Endothelial cell of umbilical vein (primary cell): ENCODE measurements at regions not wholly inside any gene's neighbourhood (a gene's known extent, or its start where the extent isn't known, plus 50 kb on each side); places are given as distances from the start of the nearest gene placed in this dataset.

Source experiments
- BruUV-seq: library from RNA; stranded (reverse); fragments of 400-500 nt; replicated peaks from 2 replicates; lab custom pipeline; 2021; lab: Mats Ljungman, UMichigan
- CTCF ChIA-PET: fragments of 300-600, 350-600 bp; sonication (Branson Sonifier 250); formaldehyde crosslinking; loops from one replicate; lab custom pipeline; 2021; ENCODE audit warnings: antibody characterized with exemption, inconsistent platforms; lab: Charles Lee
- POLR2A ChIA-PET: fragments of 300-600, 350-600 bp; sonication (Branson Sonifier 250); formaldehyde crosslinking; loops from one replicate; lab custom pipeline; 2021; ENCODE audit warnings: antibody characterized with exemption, inconsistent platforms; lab: Charles Lee
- DNase-seq: peaks from one replicate; pipeline ENCODE4 v3.0.0-alpha.2; 2011; ENCODE audit warnings: low read depth, low spot score
- FAIRE-seq: peaks from 2 replicates; lab custom pipeline; 2011; peaks lifted over from hg19 to GRCh38; lab: Jason Lieb, UNC
- H2AFZ ChIP-seq: 2 replicates; pipeline ENCODE4 v1.6.0; 2012; ENCODE audit warnings: low read depth, low read length, control low read depth, inconsistent platforms
- H3K27ac ChIP-seq: 2 replicates; pipeline ENCODE4 v1.5.1; 2011; ENCODE audit warnings: low read depth, mild to moderate bottlenecking, control low read depth, low read length, moderate library complexity; ENCODE audit not compliant: insufficient read depth
- H3K27me3 ChIP-seq, 2 experiments: 2 replicates each; pipeline versions ENCODE4 v1.6.0 to v1.6.1; 2011; ENCODE audit warnings: low read length in 2 of 2, mixed read lengths in 1 of 2; ENCODE audit not compliant: control insufficient read depth in 2 of 2, insufficient read depth in 2 of 2
- H3K36me3 ChIP-seq, 2 experiments: 2 replicates in 1 of 2; 3 replicates in 1 of 2; pipeline ENCODE4 v1.5.1; 2011; ENCODE audit warnings: low read length in 2 of 2, mild to moderate bottlenecking in 1 of 2, moderate library complexity in 1 of 2; ENCODE audit not compliant: control insufficient read depth in 2 of 2, insufficient read depth in 2 of 2; ENCODE audit errors: extremely low read depth in 1 of 2
- H3K4me1 ChIP-seq: 3 replicates; pipeline ENCODE4 v1.5.1; 2011; ENCODE audit warnings: mild to moderate bottlenecking, low read length; ENCODE audit not compliant: control insufficient read depth, insufficient read depth; ENCODE audit errors: extremely low read depth
- H3K4me2 ChIP-seq: 2 replicates; pipeline ENCODE4 v1.6.1; 2011; ENCODE audit warnings: low read length, control low read depth, mixed read lengths; ENCODE audit not compliant: insufficient read depth
- H3K4me3 ChIP-seq, 3 experiments: fragments of 200-600 bp in 1 of 3; sonication (generic), shearing (Covaris generic) in 1 of 3; replicated peaks in 1 of 3; 2 replicates each; pipeline ENCODE4 v1.5.1; 2011 to 2016; ENCODE audit warnings: control low read depth in 3 of 3, low read length in 3 of 3, mild to moderate bottlenecking in 2 of 3, inconsistent platforms in 1 of 3, low read depth in 1 of 3, moderate library complexity in 1 of 3; ENCODE audit not compliant: insufficient read depth in 1 of 3
- H3K79me2 ChIP-seq: 2 replicates; pipeline ENCODE4 v1.6.0; 2012; ENCODE audit warnings: low read length, inconsistent platforms; ENCODE audit not compliant: control insufficient read depth, insufficient read depth
- H3K9ac ChIP-seq: replicated peaks from 2 replicates; pipeline ENCODE3; 2011; ENCODE audit warnings: low read length, control low read depth; ENCODE audit not compliant: insufficient read depth; ENCODE audit errors: extremely low read depth
- H3K9me1 ChIP-seq: replicated peaks from 3 replicates; pipeline ENCODE4 v1.6.0; 2011; ENCODE audit warnings: mild to moderate bottlenecking, low read length; ENCODE audit not compliant: control insufficient read depth, insufficient read depth; ENCODE audit errors: extremely low read depth
- H3K9me3 ChIP-seq: replicated peaks from 2 replicates; pipeline ENCODE4 v1.5.1; 2012; ENCODE audit warnings: low read length, inconsistent platforms; ENCODE audit not compliant: control insufficient read depth, insufficient read depth
- H4K20me1 ChIP-seq: replicated peaks from 2 replicates; pipeline ENCODE3; 2011; ENCODE audit warnings: mild to moderate bottlenecking, low read length; ENCODE audit not compliant: control insufficient read depth, insufficient read depth; ENCODE audit errors: extremely low read depth
- CTCF ChIP-seq, 2 donors: IDR thresholded peaks; 1 replicate in 1 of 2; 2 replicates in 1 of 2; pipeline ENCODE4 v1.5.1; 2011; ENCODE audit warnings: low read length in 2 of 2, mild to moderate bottlenecking in 2 of 2, moderate library complexity in 2 of 2, control low read depth in 1 of 2, inconsistent platforms in 1 of 2, low read depth in 1 of 2; ENCODE audit not compliant: insufficient read depth in 1 of 2; ENCODE audit errors: extremely low read depth in 1 of 2
- EZH2 ChIP-seq: IDR thresholded peaks from 2 replicates; pipeline ENCODE4 v1.6.1; 2012; ENCODE audit warnings: borderline replicate concordance, low read depth, mild to moderate bottlenecking, moderate library complexity, low read length, inconsistent platforms; ENCODE audit not compliant: severe bottlenecking
- FOS ChIP-seq: IDR thresholded peaks from 2 replicates; pipeline ENCODE4 v1.6.1; 2011; ENCODE audit warnings: mild to moderate bottlenecking, low read length, moderate library complexity, borderline replicate concordance; ENCODE audit not compliant: insufficient read depth
- GATA2 ChIP-seq: IDR thresholded peaks from 2 replicates; pipeline ENCODE4 v1.7.0; 2011; ENCODE audit warnings: low read depth, mild to moderate bottlenecking, moderate library complexity, mixed read lengths, low read length; ENCODE audit not compliant: insufficient read length, insufficient read depth
- JUN ChIP-seq: IDR thresholded peaks from 2 replicates; pipeline ENCODE4 v1.6.1; 2011; ENCODE audit warnings: borderline replicate concordance, low read depth; ENCODE audit not compliant: insufficient read length, insufficient read depth
- MAX ChIP-seq: IDR thresholded peaks from 2 replicates; pipeline ENCODE4 v1.6.1; 2011; ENCODE audit not compliant: insufficient read depth, insufficient read length
- MYC ChIP-seq: IDR thresholded peaks from one replicate; pipeline ENCODE4 v1.6.1; 2011; ENCODE audit warnings: mild to moderate bottlenecking, low read depth, low read length
- POLR2A ChIP-seq: IDR thresholded peaks from 2 replicates; pipeline ENCODE4 v1.6.1; 2012; ENCODE audit warnings: low read depth, mild to moderate bottlenecking, control low read depth, low read length
- dilution Hi-C: fragments of 300-500 bp; cut with MboI; formaldehyde crosslinking; loops from one replicate; pipeline ENCODE4 v1.15.0; 2019; ENCODE audit warnings: low sequenced_read_pairs; ENCODE audit not compliant: extremely low pct_ligation_motif_present
- intact Hi-C: fragments of 100-400 bp; cut with micrococcal nuclease; formaldehyde crosslinking; loops from one replicate; pipeline ENCODE4 v1.10.0; 2022

GRCh38 chr5:143672806-143673205 is 139.2 kb upstream of the HMHB1 start:
- no peak for TF ChIP-seq GATA2
- TF ChIP-seq POLR2A: no peak
- no peak for TF ChIP-seq EZH2
- TF ChIP-seq CTCF (IDR thresholded peaks at IDR 0.05; ENCODE audit: extremely low read depth in 1 of 2, insufficient read depth in 1 of 2, low read depth in 1 of 2, low read length in 2 of 2): no peak
- TF ChIP-seq FOS: no peak
- TF ChIP-seq JUN: no peak
- no peak for TF ChIP-seq MAX
- no peak for TF ChIP-seq MYC
- no peak overlapping the region for H3K9ac ChIP-seq
- no peaks in the 10 kb centered on the region for H4K20me1 ChIP-seq
- DNase-seq: no peak
- H3K27ac ChIP-seq: no peak overlapping the region
- no TSS peak for BruUV-seq
- dilution Hi-C loops (no loop called here), intact Hi-C loops (no loop called here)
- H3K4me2 ChIP-seq: no peak overlapping the region
- no peak overlapping the region for H3K4me3 ChIP-seq
- peaks cover 5 to 14% of the 10 kb centered on the region in 2 experiments for H3K27me3 ChIP-seq
- no peaks in the 10 kb centered on the region for H3K9me1 ChIP-seq
- no peak for FAIRE-seq
- ChIA-PET POLR2A (no interaction called here), CTCF (interaction anchor here (1.8 kb wide), 1 partner anchor 10 kb away, joined by 9 read pairs; no protein-coding TSS in a partner anchor)
- H3K79me2 ChIP-seq: no peaks in the 10 kb centered on the region
- no peaks in the 10 kb centered on the region for H3K4me1 ChIP-seq
- no peaks in the 10 kb centered on the region for H3K36me3 ChIP-seq
- H2AFZ ChIP-seq: no peak overlapping the region
- no peaks in the 10 kb centered on the region for H3K9me3 ChIP-seq
